ENCODE measurements at regions not wholly inside any gene's neighbourhood (a gene's known extent, or its start where the extent isn't known, plus 50 kb on each side); places are given as distances from the start of the nearest gene placed in this dataset.
A peak's percentile ranks its signal among the peaks of the same experiment; 100 is the strongest.
"Not testable (repeated sequence)": the region's sequence is repeated elsewhere in the genome, so short reads cannot be mapped to it uniquely, and the experiment has no call there.

DNA sequence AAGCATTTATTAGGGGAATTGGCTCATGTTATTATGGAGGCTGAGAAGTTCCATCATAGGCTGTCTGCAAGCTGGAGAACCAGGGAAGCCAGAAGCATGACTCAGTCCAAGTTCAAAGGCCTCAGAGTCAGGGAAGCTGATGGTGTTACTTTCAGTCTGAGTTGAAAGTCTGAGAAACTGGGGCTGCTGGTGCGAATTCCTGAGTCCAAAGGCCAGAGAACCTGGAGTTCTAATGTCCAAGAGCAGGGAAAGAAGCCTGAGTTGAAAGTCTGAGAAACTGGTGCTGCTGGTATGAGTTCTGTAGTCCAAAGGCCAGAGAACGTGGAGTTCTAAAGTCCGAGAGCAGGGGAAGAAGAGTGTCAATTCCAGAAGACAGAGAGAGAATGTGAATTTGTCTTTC lies 641.1 kb downstream of the ISL1 start:
- no peak for DNase-seq

DNA sequence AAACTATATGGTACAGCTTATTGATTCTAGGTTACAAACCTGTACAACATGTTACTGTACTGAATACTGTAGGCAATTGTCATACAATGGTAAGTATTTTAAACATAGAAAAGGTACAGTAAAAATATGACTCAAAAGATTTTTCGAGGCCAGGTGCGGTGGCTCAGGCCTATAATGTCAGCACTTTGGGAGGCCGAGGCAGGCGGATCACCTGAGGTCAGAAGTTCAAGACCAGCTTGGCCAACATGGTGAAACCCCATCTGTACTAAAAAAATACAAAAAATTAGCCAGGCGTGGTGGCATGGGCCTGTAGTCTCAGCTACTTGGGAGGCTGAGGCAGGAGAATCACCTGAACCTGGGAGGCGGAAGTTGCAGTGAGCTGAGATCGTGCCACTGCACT lies 646.6 kb downstream of the ISL1 start:
- DNase-seq, result not testable (repeated sequence)

DNA sequence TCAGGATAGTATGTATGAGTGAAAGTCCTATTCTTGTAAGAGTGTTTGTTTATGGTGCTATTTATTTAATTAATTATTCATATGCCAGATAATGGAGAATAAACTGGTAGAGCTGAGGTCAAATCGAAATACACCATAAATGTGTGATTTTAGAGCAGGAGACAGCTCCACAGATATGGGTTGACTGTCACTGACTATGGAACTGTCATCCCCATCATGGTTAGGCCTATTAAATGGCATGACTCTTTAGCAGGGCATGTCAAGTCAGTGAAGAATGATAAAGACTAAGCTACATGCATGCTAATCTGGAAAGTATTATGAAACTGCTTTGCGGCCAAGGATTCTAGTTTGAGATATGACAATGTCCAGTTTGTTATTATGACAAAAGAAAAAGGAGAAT lies 658.6 kb downstream of the ISL1 start:
- no peak for DNase-seq

DNA sequence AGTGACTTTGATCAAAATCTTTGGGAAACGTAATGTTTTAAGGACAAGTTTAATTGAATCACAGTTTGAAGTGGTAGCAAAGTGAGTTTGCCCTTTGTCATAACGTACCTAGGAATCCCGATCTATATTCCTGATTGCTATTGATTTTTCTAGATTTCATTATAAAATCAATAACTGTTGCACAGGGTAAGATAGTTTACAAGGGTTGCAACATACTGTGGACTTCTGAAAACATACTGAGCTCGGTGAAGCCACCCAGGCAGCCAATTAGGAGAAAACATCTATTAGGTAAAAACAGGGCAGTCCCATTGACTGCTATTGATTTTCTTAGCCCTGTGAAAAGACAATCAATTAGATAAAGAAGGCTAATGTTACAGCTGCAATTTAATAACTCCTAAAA lies 659.9 kb downstream of the ISL1 start:
- DNase-seq, result no peak

DNA sequence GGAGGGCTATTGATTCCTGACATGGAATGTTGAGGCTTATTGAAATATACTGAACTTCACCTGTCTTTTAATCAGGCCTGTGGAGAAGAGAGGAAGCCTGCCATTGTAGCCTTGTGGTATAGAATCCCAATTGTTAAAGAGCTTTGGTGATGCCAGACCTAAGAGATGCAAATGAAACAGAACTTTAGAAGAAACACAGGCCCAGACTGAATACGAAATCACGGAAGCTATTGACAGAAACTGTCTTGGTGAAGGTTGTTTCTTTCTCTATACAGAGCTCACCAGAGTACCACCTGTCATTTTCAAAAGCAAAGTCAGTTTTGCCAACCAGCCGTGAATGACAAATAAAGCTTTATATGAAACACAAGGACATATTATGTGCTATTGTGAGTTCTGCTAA lies 660.3 kb downstream of the ISL1 start:
- no peak for DNase-seq

DNA sequence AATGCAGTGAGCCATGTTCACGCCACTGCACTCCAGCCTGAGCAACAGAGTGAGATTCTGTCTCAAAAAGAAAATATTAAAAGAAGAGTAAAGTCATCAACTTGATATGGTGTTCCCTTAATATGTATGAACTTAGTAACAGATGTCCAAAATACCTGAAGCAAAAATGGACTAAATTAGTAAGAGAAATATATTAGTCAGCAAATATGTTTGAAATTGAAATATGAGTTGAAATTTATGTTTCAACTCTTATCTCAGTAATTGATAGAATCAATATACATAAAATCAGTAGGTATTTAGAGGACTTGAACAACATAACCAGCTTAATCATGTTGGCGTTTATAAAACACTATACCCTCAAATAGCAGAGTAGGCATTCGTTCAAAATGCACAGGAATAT lies 668.5 kb downstream of the ISL1 start:
- no peak for DNase-seq

DNA sequence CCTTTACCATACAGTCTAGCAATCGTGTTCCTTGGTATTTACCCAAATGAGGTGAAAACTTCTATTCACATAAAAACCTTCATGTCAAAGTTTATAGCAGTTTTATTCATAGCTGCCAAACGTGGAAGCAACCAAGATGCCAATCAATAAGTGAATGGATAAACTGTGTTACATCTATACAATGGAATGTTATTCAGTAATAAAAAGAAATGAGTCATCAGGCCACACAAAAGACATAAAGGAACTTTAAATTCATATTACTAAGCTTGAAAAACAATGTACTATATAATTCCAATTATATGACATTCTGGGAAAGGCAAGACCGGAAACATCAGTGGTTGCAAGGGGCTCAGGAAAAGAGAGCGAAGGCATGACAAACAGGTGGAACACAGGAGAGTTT lies 679.9 kb downstream of the ISL1 start:
- DNase-seq, result no peak

DNA sequence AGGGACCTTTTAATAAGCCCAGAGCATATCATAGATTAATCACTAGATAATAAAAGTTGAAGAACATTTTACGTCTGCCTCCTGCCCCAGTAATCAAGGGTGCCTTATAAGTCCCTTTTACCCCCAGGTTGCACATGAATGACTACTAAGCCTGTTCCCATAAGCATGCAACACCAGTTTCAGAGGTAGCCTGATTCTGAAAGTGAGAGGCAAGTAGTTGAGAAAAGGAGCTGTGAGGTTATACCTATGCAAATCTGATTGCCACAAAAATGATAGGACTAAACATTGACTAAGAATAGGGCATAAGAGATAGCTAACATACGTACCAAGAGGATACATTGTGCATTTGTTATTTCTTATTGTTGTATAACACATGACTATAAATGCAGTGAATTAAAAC lies 681.9 kb downstream of the ISL1 start:
- DNase-seq, result no peak

DNA sequence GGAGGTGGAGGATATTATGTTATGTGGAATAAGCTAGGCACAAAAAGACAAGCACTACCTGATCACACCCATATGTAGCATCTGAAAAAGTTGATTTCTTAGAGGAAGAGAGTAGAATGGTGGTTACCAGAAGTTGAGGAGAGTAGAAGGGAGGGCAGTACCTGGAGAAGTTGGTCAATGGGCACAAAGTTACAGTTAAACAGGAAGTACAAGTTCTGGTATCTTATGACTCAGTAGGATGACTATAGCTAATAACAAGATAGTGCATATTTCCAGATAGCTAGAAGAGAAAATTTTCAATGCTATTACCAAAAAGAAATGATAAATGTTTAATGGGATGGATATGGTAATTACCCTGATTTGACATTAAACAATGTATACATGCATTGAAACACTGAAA lies 686.7 kb downstream of the ISL1 start:
- DNase-seq, result no peak

DNA sequence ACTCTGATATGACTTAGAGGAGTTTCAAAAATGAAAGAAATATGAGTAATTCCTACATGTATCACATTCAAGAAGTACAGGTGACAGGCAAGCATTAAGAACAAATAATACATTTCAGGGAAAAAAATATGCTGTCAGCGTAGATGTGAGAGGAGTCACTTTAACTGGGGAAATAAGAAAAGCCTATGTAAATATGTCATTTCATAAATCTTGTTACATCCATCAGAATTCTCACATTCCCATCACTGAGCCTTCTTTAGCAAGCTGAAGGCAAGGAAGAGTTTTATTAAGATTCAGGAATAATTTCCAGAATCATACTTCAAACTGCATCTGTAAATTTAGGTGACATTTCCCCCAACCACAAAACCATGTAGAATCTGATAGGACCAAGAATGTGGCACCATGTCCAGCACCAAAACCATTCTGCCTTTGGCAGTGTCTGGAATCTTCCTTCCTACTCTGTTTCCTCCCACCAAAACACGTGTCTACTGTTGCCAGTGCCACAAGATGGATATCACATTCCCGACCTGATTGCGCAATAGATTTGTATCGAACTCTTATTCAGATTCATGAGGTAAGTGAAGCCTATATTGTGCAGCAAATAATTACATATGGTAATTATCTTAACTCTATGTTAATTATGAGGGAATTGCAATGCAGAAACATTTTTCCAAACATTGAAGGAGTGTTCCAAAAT lies 690.9 kb downstream of the ISL1 start:
- no peak for DNase-seq

DNA sequence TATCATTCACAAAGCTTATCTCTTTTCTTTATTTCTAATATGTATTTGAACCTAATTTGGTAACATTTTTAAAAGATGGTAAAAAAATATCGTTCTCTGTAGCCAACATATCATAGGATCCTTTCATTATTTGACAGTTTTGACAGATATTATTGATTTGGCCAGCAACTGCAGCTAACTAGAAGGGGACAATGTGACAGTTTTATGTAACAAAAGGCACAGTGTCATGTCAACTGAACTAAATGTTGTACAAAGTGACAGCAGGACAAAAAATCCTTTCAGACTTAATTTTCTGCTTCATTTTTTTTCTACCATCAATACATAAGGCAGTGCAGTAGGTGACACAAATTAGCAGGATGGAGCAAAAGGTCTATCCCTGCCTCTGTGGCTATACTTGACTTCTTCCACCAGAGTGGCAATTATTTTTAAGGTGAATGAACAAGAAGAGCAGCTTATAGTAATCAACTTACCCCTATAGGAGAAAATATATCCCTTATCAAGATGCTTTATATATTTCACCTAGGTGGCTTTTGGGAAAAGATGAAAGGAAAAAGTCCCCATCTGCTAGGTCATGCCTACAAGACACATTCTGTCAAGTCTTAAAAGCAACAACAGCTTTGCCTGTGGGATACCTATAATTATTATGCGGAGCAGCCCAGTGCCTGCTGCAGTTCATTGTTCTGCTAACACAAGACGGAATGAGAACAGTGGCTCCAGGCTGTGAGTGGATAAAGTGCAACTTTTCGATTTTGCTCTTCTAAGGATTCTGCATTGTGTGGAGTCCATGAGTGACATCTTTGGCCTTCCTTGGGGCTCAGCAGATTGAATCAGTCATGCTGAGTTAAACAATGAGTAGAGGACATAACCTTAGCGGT lies 694.9 kb downstream of the ISL1 start:
- DNase-seq, result no peak

DNA sequence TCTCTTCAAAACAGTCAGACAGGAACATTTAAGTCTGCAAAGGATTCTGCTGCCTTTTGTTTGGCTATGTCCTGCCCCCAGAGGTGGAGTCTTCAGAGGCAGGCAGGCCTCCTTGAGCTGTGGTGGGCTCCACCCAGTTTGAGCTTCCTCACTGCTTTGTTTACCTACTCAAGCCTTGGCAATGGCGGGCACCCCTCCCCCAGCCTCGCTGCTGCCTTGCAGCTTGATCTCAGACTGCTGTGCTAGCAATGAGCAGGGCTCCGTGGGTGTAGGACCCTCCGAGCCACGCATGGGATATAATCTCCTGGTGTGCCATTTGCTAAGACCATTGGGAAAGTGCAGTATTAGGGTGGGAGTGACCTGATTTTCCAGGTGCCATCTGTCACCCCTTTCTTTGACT lies 685.4 kb upstream of the ITGA1 start:
- DNase-seq, result not testable (repeated sequence)

DNA sequence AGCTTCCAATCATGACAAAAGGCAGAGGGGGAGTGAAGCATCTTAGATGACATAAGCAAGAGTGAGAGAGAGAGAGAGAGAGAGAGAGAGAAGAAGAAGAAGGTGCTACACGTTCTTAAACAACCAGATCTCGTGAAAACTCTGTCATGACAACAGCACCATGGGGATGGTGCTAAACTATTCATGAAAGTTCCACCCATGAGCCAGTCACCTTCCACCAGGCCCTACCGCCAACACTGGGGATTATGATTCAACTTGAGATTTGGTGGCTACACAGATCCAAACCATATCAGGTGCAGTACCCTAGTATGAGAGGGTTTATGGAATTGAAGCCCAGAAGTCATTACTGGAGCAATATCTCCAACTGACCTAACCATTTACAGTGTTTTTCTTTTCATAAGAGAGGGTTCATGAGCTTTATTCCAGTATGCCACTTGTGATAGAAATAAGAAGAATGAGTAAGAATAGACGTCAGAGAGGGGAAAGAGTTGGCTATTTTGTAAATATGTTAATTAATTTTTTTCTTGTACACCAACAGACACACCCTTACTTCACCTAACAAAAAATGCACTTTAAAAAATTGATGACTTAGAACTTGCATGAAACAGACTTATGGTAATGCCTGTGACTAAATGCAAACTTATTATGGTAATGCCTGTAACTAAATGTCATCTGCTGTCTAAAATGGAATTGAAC lies 680.4 kb upstream of the ITGA1 start:
- DNase-seq, result no peak

DNA sequence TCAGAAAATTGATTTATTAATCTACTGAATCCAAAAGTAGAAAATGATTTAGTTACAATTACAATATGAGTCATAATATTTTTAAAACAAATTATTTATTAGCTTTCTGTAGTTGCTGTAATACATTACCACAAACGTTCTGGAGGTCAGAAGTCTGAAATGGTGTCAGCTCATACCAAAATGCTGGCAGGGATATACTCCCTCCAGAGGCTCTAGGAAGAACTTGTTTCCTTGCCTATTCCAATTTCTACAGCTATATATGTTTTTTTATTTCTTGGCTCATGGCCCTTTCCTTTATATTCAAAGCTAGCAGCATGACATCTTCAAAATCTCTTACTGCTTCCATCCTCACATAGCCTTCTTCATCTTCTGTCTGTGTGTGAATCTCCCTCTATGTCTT lies 667.9 kb upstream of the ITGA1 start:
- no peak for DNase-seq

DNA sequence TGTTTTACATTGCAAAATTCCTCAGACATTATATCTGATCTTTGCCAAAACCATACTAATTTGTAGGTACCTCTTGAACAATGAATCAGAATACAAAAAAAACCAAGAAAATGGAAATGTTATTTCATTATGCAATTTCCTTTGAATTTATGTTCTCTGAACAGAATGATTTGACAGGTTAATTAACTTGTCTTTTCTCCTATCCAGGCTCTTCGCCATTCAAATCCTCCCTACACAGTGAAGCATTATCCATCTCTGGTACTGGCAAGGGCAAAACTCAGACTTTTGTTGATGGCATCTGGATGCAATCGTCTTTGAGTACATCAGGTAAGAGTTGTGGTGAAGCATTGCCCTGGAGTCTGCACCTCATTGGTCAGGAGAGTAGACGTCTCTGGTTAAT lies 655.7 kb upstream of the ITGA1 start:
- DNase-seq, result no peak

DNA sequence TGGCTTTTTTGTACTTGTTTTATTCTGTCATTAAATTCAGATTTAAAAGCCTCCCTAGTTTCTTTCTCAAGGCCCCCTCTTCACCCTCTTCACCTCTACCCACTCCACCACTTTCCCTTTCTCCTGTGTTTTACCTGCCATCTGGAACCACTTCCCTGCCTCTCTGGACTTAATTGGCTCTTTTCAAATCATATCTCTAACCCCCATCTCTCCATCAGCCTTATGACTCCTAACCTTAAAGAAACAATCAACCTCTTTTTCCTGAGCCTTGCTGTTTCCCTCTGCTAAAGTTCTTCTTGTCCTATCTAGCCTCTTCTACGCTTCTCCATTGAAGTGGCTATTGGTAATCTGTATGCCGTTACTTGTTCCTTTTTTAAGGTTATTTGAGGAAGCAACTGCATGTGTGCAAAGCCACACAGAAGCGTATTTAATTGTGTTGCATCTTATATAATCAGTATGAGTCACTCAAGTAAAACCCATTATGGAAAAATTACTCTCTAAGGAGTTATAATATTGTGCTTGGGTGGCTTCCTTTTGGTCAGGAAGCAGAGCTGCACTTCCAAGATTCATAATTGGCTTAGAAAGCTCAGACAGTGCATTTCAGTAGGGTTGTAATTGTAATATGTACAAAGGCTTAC lies 653.6 kb upstream of the ITGA1 start:
- no peak for DNase-seq

DNA sequence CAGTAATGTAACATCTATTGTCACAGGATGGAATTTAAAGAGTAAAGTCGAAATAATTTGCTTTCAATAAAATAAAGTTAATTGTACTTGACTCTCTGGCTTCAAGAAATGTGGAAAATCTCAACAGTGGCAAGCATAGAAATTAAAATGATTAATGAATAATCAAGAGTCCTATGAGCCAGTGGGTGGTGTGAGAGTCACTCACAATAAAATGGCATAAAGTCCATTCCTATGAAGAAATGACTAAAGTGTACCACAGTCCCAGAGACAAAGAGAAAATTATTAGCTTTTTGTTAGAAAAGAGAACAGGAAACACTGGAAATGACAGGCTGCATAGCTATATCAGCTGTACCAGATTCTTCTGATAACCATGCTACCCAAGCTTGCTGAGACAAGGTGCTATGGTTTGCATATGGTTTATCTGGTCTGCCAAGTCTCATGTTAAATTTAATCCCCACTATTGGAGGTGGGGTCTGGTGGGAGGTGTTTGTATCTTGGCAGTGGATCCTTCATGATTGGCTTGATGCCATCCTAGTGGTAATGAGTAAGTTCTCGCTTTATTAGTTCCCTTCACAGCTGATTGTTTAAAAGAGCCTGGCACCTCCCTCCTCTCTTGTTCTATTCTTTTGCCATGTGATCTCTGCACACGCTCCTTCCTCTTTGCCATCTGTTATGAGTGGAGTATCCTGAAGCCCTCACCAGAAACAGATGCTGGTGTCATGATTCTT lies 647.7 kb upstream of the ITGA1 start:
- no peak for DNase-seq

DNA sequence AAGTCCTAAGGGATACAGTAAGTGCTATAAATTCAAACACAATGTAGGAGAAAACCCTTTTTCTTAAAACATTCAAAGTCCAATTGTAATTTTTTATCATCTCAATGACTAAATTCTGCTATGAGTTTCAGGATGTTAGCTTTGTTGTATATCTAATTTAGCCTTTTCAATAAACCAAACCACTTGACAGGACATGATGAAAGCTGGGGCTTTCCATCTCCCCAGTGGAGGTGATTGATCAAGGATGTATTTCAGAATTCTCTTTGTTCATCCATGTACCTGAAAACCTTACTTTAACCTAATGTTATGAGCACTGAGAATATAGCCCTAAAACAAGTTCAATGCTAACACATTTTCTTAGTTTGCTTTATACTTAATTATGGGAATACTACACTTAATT lies 639.0 kb upstream of the ITGA1 start:
- DNase-seq, result no peak

DNA sequence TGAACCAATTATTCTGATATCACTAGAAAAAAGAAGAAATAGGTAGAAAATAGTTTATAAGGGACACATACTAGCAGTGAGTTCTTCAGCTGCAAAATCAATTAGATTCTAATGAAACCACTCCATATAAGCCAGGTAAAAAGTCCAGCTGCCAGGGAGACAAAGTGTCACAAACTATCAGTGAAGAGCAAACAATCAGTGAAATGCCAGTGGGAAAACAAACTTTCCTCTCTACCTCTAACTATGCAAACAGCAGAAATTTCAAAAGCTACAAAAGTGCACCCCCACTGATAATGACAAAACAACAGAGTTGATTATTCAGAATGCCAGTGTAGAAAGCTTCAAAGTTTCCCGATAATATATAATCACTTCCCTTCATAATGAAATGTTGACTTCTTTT lies 637.2 kb upstream of the ITGA1 start:
- no peak for DNase-seq

DNA sequence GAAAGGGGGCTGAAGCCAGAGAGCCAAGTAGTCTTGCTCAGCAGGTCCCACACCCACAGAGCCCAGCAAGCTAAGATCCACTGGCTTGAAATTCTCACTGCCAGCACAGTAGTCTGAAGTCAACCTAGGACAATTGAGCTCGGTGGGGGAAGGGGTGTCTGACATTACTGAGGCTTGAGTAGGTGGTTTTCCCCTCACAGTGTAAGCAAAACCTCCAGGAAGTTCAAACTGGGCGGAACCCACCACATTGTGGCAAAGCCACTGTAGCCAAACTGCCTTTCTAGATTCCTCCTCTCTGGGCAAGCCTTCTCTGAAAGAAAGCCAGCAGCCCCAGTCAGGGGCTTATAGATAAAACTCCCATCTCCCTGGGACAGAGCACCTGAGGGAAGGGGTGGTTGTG lies 630.9 kb upstream of the ITGA1 start:
- peak; percentile 3 for DNase-seq

DNA sequence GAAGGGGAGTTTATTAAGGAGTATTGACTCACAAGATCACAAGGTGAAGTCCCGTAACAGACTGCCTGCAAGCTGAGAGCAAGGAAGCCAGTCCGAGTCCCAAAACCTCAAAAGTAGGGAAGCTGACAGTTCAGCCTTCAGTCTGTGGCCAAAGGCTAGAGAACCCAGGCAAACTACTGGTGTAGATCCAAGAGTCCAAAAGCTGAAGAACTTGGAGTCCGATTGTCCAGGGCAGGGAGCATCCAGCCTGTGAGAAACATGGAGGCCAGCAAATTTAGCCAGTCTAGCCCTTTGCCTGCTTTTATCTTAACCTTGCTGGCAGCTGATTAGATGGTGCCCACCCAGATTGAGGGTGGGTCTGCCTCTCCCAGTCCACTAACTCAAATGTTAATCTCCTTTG lies 621.9 kb upstream of the ITGA1 start:
- DNase-seq, result not testable (repeated sequence)

DNA sequence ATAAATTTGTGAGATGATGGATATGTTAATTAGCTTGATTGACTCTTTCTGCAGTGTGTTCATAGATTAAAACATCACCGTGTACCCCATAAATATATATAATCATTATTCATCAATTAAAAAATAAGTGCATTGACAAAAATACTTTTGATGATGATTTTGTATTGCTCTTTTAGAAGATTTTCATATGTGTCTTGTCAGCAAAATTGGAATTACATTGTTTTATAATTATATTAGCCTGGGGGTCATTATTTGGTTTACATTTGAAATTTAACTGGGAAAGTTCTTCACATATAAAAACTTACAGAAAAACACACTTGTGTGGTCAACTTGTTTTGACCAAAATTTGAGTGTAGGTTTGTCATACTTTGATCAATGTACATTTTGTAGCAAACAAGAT lies 614.6 kb upstream of the ITGA1 start:
- DNase-seq, result no peak

DNA sequence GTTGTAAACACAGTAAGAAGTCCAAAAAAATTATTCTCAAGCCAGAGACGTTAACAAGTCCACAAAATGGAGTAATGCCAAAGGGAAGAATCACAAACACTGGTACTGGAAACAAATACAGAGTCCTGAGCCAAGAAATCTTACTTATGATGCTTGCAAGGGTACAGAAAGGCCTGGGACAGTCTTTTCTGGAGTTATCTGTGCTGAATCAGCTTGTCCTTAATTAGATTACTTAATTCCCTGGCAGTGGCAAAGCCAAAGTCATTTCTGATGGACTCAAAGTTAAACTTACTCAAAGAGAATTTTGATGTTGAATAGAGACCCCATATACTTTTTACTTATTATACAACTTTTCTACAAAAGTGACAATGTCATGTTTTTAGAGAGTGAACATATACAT lies 610.5 kb upstream of the ITGA1 start:
- DNase-seq, result no peak

Measured in activated CD4-positive, alpha-beta T cell treated with anti-CD3 and anti-CD28 coated beads, Interleukin-10, Interleukin-2, amounts not matched to agents 100 ng/mL and 50 ng/mL, durations not matched to agents 16 hours and 8 hours (primary cell).